H1 (cell line): ENCODE measurements at regions not wholly inside any gene's neighbourhood (a gene's known extent, or its start where the extent isn't known, plus 50 kb on each side); places are given as distances from the start of the nearest gene placed in this dataset.

ENCODE experiments used
- CTCF ChIA-PET: fragments of 300-600 bp; sonication (Branson Sonifier 250); formaldehyde crosslinking; loops from one replicate; lab custom pipeline; 2021; ENCODE audit not compliant: partially characterized antibody; lab: Charles Lee
- POLR2A ChIA-PET: fragments of 300-600 bp; sonication (Branson Sonifier 250); formaldehyde crosslinking; loops from one replicate; lab custom pipeline; 2021; ENCODE audit warnings: inconsistent platforms; ENCODE audit not compliant: partially characterized antibody; lab: Charles Lee
- DNase-seq, 2 experiments: peaks; one replicate each; pipeline versions ENCODE4 v3.0.0 to v3.0.0-alpha.2; 2010 to 2022; ENCODE audit warnings: low spot score in 2 of 2, low read depth in 1 of 2, mixed read lengths in 1 of 2
- FAIRE-seq: peaks from 2 replicates; lab custom pipeline; 2011; peaks lifted over from hg19 to GRCh38; lab: Jason Lieb, UNC
- H2AFZ ChIP-seq: 2 replicates; pipeline ENCODE4 v1.8.1; 2012; ENCODE audit warnings: low read length, inconsistent platforms
- H2AK5ac ChIP-seq: 2 replicates; pipeline ENCODE4 v1.6.1; 2013; ENCODE audit warnings: low read depth, low read length
- H2BK120ac ChIP-seq: replicated peaks from 2 replicates; pipeline ENCODE3; 2013; ENCODE audit warnings: low read depth, low read length, inconsistent platforms
- H2BK12ac ChIP-seq: 2 replicates; pipeline ENCODE4 v1.6.1; 2013; ENCODE audit warnings: low read depth, low read length
- H2BK15ac ChIP-seq: 2 replicates; pipeline ENCODE4 v1.6.1; 2013; ENCODE audit warnings: low read length
- H2BK20ac ChIP-seq: 2 replicates; pipeline ENCODE4 v1.6.1; 2013; ENCODE audit warnings: low read length
- H2BK5ac ChIP-seq: 2 replicates; pipeline ENCODE4 v1.6.1; 2013; ENCODE audit warnings: low read depth, low read length
- H3K14ac ChIP-seq: 2 replicates; pipeline ENCODE4 v1.6.1; 2013; ENCODE audit warnings: inconsistent platforms; ENCODE audit not compliant: insufficient read length
- H3K18ac ChIP-seq: 2 replicates; pipeline ENCODE4 v1.6.1; 2013; ENCODE audit warnings: low read length; ENCODE audit errors: extremely low read depth
- H3K23ac ChIP-seq: 2 replicates; pipeline ENCODE4 v1.6.1; 2013; ENCODE audit warnings: inconsistent platforms; ENCODE audit not compliant: insufficient read length
- H3K23me2 ChIP-seq: 2 replicates; pipeline ENCODE4 v1.6.1; 2013; ENCODE audit warnings: low read depth, low read length
- H3K27ac ChIP-seq: 2 replicates; pipeline ENCODE4 v1.6.1; 2011; ENCODE audit warnings: low read depth, low read length, inconsistent platforms
- H3K27me3 ChIP-seq, 4 experiments: replicated peaks in 1 of 4; 1 replicate in 1 of 4; 2 replicates in 3 of 4; pipeline versions ENCODE4 v1.6.1 to v1.8.1; 2011 to 2013; ENCODE audit warnings: low read length in 3 of 4, mild to moderate bottlenecking in 3 of 4, inconsistent platforms in 2 of 4, mixed read lengths in 2 of 4, moderate library complexity in 1 of 4; ENCODE audit not compliant: control insufficient read depth in 3 of 4, insufficient read depth in 3 of 4; ENCODE audit errors: extremely low read depth in 1 of 4
- H3K36me3 ChIP-seq, 4 experiments: 2 replicates each; pipeline versions ENCODE4 v1.6.1 to v1.8.1; 2011 to 2013; ENCODE audit warnings: mild to moderate bottlenecking in 4 of 4, low read length in 3 of 4, moderate library complexity in 2 of 4, control low read depth in 1 of 4, inconsistent platforms in 1 of 4; ENCODE audit not compliant: insufficient read depth in 4 of 4, control insufficient read depth in 2 of 4
- H3K4ac ChIP-seq: replicated peaks from 2 replicates; pipeline ENCODE3; 2013; ENCODE audit warnings: low read length, low read depth, mixed read lengths, inconsistent platforms; ENCODE audit not compliant: insufficient read length
- H3K4me1 ChIP-seq, 4 experiments: replicated peaks in 1 of 4; 1 replicate in 1 of 4; 2 replicates in 3 of 4; pipeline versions ENCODE4 v1.6.1 to v1.8.1; 2011 to 2013; ENCODE audit warnings: low read length in 3 of 4, inconsistent platforms in 2 of 4, mixed read lengths in 1 of 4; ENCODE audit not compliant: insufficient read depth in 4 of 4, control insufficient read depth in 3 of 4
- H3K4me2 ChIP-seq, 2 experiments: 2 replicates each; pipeline versions ENCODE4 v1.6.1 to v1.8.1; 2011 to 2013; ENCODE audit warnings: low read depth in 2 of 2, low read length in 2 of 2, control low read depth in 1 of 2, inconsistent platforms in 1 of 2, mild to moderate bottlenecking in 1 of 2; ENCODE audit not compliant: insufficient read depth in 1 of 2
- H3K4me3 ChIP-seq, 4 experiments: fragments of 200-600, 300-600 bp in 1 of 4; sonication (generic), shearing (Covaris generic), sonication (Bioruptor Twin) in 1 of 4; 2 replicates each; pipeline versions ENCODE4 v1.5.1 to v1.8.1; 2011 to 2016; ENCODE audit warnings: low read length in 4 of 4, low read depth in 3 of 4, control low read depth in 2 of 4, inconsistent platforms in 2 of 4, mild to moderate bottlenecking in 2 of 4, mixed read lengths in 1 of 4, moderate library complexity in 1 of 4; ENCODE audit not compliant: insufficient read depth in 2 of 4; ENCODE audit errors: extremely low read depth in 1 of 4
- H3K56ac ChIP-seq: replicated peaks from 2 replicates; pipeline ENCODE3; 2013; ENCODE audit warnings: low read depth, mild to moderate bottlenecking, mixed read lengths, low read length, inconsistent platforms; ENCODE audit not compliant: insufficient read length
- H3K79me1 ChIP-seq: 2 replicates; pipeline ENCODE4 v1.6.1; 2013; ENCODE audit warnings: low read depth, low read length, control low read depth
- H3K79me2 ChIP-seq, 2 experiments: 2 replicates each; pipeline versions ENCODE4 v1.6.1 to v1.8.1; 2012 to 2013; ENCODE audit warnings: low read length in 2 of 2, mild to moderate bottlenecking in 2 of 2, inconsistent platforms in 1 of 2; ENCODE audit not compliant: insufficient read depth in 2 of 2, control insufficient read depth in 1 of 2
- H3K9ac ChIP-seq, 4 experiments: replicated peaks in 1 of 4; 1 replicate in 1 of 4; 2 replicates in 3 of 4; pipeline versions ENCODE4 v1.6.1 to v1.8.1; 2011 to 2013; ENCODE audit warnings: low read depth in 3 of 4, low read length in 3 of 4, control low read depth in 2 of 4, mild to moderate bottlenecking in 2 of 4, moderate library complexity in 2 of 4, inconsistent platforms in 1 of 4; ENCODE audit errors: extremely low read depth in 1 of 4
- H3K9me3 ChIP-seq, 2 experiments: 2 replicates each; pipeline versions ENCODE4 v1.6.1 to v1.8.1; 2012 to 2013; ENCODE audit warnings: mild to moderate bottlenecking in 2 of 2, moderate library complexity in 2 of 2, control low read depth in 1 of 2, inconsistent platforms in 1 of 2, low read depth in 1 of 2, low read length in 1 of 2, mixed read lengths in 1 of 2; ENCODE audit not compliant: insufficient read depth in 2 of 2
- H4K20me1 ChIP-seq, 2 experiments: replicated peaks in 1 of 2; 2 replicates each; pipeline versions ENCODE3 to v1.8.1; 2011 to 2013; ENCODE audit warnings: inconsistent platforms in 2 of 2, low read length in 2 of 2, mild to moderate bottlenecking in 1 of 2; ENCODE audit not compliant: insufficient read depth in 2 of 2, control insufficient read depth in 1 of 2
- H4K5ac ChIP-seq: 2 replicates; pipeline ENCODE4 v1.6.1; 2013; ENCODE audit warnings: low read length, low read depth, mixed read lengths, inconsistent platforms; ENCODE audit not compliant: insufficient read length
- H4K8ac ChIP-seq: 2 replicates; pipeline ENCODE4 v1.8.0; 2013; ENCODE audit warnings: mild to moderate bottlenecking, moderate library complexity, low read length, inconsistent platforms; ENCODE audit not compliant: insufficient read depth; ENCODE audit errors: extremely low read depth
- H4K91ac ChIP-seq: replicated peaks from 2 replicates; pipeline ENCODE3; 2013; ENCODE audit warnings: low read length, mixed read lengths, inconsistent platforms; ENCODE audit not compliant: insufficient read length
- BCL11A ChIP-seq, 2 experiments: IDR thresholded peaks; one replicate each; pipeline ENCODE4 v1.6.1; 2011; ENCODE audit warnings: low read depth in 2 of 2, low read length in 2 of 2, mild to moderate bottlenecking in 2 of 2
- BRCA1 ChIP-seq: IDR thresholded peaks from 2 replicates; pipeline ENCODE4 v1.6.1; 2012; ENCODE audit warnings: low read depth, low read length, improper control_type of control experiment
- EGR1 ChIP-seq: IDR thresholded peaks from 2 replicates; pipeline ENCODE4 v1.6.1; 2011; ENCODE audit warnings: low read depth, low read length, borderline replicate concordance
- EP300 ChIP-seq, 2 experiments: IDR thresholded peaks; 1 replicate in 1 of 2; 2 replicates in 1 of 2; pipeline ENCODE4 v1.6.1; 2011 to 2012; ENCODE audit warnings: low read depth in 2 of 2, low read length in 2 of 2, mild to moderate bottlenecking in 2 of 2, borderline replicate concordance in 1 of 2, inconsistent platforms in 1 of 2, moderate library complexity in 1 of 2
- EZH2 ChIP-seq: fragments of 200-600 bp; sonication (generic); IDR thresholded peaks from 2 replicates; pipeline ENCODE4 v1.7.1; 2012; ENCODE audit warnings: low read depth, mild to moderate bottlenecking, moderate library complexity, low read length, inconsistent platforms; ENCODE audit not compliant: severe bottlenecking
- FOSL1 ChIP-seq: IDR thresholded peaks from 2 replicates; pipeline ENCODE4 v1.6.1; 2011; ENCODE audit warnings: mild to moderate bottlenecking, low read depth, low read length, moderate library complexity; ENCODE audit not compliant: insufficient read depth
- KDM4A ChIP-seq: IDR thresholded peaks from one replicate; pipeline ENCODE4 v1.7.1; 2012; ENCODE audit warnings: low read depth, mild to moderate bottlenecking, moderate library complexity, low read length, inconsistent platforms; ENCODE audit not compliant: severe bottlenecking
- POLR2AphosphoS5 ChIP-seq: IDR thresholded peaks from 2 replicates; pipeline ENCODE4 v1.6.1; 2011; ENCODE audit warnings: low read depth, low read length
- RAD21 ChIP-seq, 2 experiments: IDR thresholded peaks in 1 of 2; conservative IDR thresholded peaks in 1 of 2; 2 replicates each; pipeline ENCODE4 v1.6.1; 2011; ENCODE audit warnings: low read depth in 2 of 2, low read length in 2 of 2, improper control_type of control experiment in 1 of 2, inconsistent platforms in 1 of 2, mild to moderate bottlenecking in 1 of 2, moderate library complexity in 1 of 2
- SIRT6 ChIP-seq: IDR thresholded peaks from one replicate; pipeline ENCODE4 v1.7.1; 2012; ENCODE audit warnings: low read length, inconsistent platforms
- SP2 ChIP-seq: IDR thresholded peaks from 2 replicates; pipeline ENCODE4 v1.6.1; 2012; ENCODE audit warnings: mild to moderate bottlenecking, low read length, inconsistent platforms
- TAF7 ChIP-seq: optimal IDR thresholded peaks from 2 replicates; pipeline ENCODE3; 2011; ENCODE audit warnings: low read depth, mild to moderate bottlenecking, inconsistent platforms, low read length, moderate library complexity, borderline replicate concordance
- WGBS, 2 experiments: shearing (Covaris generic) in 1 of 2; methylation state at CpG; one replicate each; pipeline versions ENCODE4 v1.1.6 to v1.1.7; 2013 to 2015; ENCODE audit warnings: low lambda C conversion rate in 2 of 2, mixed read lengths in 2 of 2, inconsistent platforms in 1 of 2, low coverage in 1 of 2, missing lambda C conversion rate in 1 of 2; ENCODE audit not compliant: insufficient replicate concordance in 2 of 2, insufficient coverage in 1 of 2, insufficient read length in 1 of 2; ENCODE audit errors: extremely low coverage in 1 of 2, missing lambda C conversion rate in 1 of 2; 5-methylcytosine and 5-hydroxymethylcytosine counted together

- H3K4ac ChIP-seq, result no peak overlapping the region
- no peak overlapping the region for H4K91ac ChIP-seq
- peaks cover 0 to 12% (median 3%) of the 10 kb centered on the region in 4 experiments; a peak in 3 of 8 replicates for H3K36me3 ChIP-seq
- no peak overlapping the region for H3K4me2 ChIP-seq
- no peak overlapping the region for H4K8ac ChIP-seq
- POLR2A ChIA-PET, result no interaction called here
- FAIRE-seq (no peak), DNase-seq (no peak)
- no peaks in the 10 kb centered on the region for H3K27me3 ChIP-seq
- WGBS, 2 experiments, result 96% methylated on average over 1 of the region's 1 CpG; no CpG with 5 or more reads in 1 of the 2 experiments
- no peak overlapping the region for H2AK5ac ChIP-seq
- TF ChIP-seq EP300 (IDR thresholded peaks at IDR 0.05; ENCODE audit: borderline replicate concordance in 1 of 2, low read depth in 2 of 2, low read length in 2 of 2) (no peak), BCL11A (IDR thresholded peaks at IDR 0.05; ENCODE audit: low read depth in 2 of 2, low read length in 2 of 2) (no peak), TAF7 (no peak), RAD21 (IDR thresholded peaks at IDR 0.05 in 1 of 2, conservative IDR thresholded peaks at IDR 0.05 in 1 of 2; ENCODE audit: low read depth in 2 of 2, low read length in 2 of 2) (no peak), POLR2AphosphoS5 (no peak), SP2 (no peak), FOSL1 (no peak), SIRT6 (no peak), EZH2 (no peak), EGR1 (no peak), BRCA1 (no peak), KDM4A (no peak)
- no peaks in the 10 kb centered on the region for H4K20me1 ChIP-seq
- H3K4me3 ChIP-seq, result no peak overlapping the region
- H3K79me2 ChIP-seq, result peaks cover 0 to 6% of the 10 kb centered on the region in 2 experiments; a peak in 1 of 4 replicates
- no peak overlapping the region for H3K56ac ChIP-seq
- H3K23ac ChIP-seq, result no peak overlapping the region
- H3K9me3 ChIP-seq, result no peaks in the 10 kb centered on the region
- H2AFZ ChIP-seq, result no peak overlapping the region
- H3K9ac ChIP-seq, result no peak overlapping the region
- no peak overlapping the region for H2BK12ac ChIP-seq
- H3K14ac ChIP-seq, result no peak overlapping the region
- H3K23me2 ChIP-seq, result no peaks in the 10 kb centered on the region
- H2BK120ac ChIP-seq, result no peak overlapping the region
- no peak overlapping the region for H2BK20ac ChIP-seq
- CTCF ChIA-PET, result interaction anchor here (0.9 to 1.4 kb wide), 3 partner anchors 116 to 272 kb away, joined by 3 read pairs; no protein-coding TSS in a partner anchor
- H2BK15ac ChIP-seq, result no peak overlapping the region
- H3K4me1 ChIP-seq, result no peaks in the 10 kb centered on the region
- no peak overlapping the region for H2BK5ac ChIP-seq
- no peak overlapping the region for H3K18ac ChIP-seq
- no peak overlapping the region for H3K27ac ChIP-seq
- H4K5ac ChIP-seq, result no peak overlapping the region
- H3K79me1 ChIP-seq, result no peaks in the 10 kb centered on the region
Measured at GRCh38 chr4:151576627-151577026, 167.7 kb downstream of the FHIP1A start.
